ENCODE measurements at regions not wholly inside any gene's neighbourhood (a gene's known extent, or its start where the extent isn't known, plus 50 kb on each side); places are given as distances from the start of the nearest gene placed in this dataset.

DNA sequence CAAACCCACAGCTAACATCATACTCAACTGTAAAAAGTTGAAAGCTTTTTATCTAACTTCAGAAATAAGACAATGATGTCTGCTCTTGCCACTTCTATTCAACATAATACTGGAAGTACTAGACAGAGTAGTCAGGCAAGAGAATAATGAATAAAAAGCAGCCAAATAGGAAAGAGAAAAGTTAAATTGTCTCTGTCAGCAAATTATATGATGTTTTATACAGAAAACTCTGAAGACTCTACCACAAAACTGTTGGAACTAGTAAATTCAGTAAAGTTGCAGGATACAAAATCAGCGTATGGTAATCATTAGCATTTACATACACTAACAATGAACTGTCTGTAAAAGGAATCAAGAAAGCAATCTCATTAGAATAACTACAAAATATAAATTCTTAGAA lies 752.9 kb upstream of the CT83 start:
- no peak overlapping the region for H3K4me3 ChIP-seq (ENCODE audit: low read length)
- DNase-seq: no peak
- H3K4me1 ChIP-seq (ENCODE audit: control insufficient read depth, insufficient read depth, low read length): no peaks in the 10 kb centered on the region
- H3K27me3 ChIP-seq (ENCODE audit: control insufficient read depth, insufficient read depth, low read length): no peaks in the 10 kb centered on the region
- WGBS (ENCODE audit: insufficient coverage): no CpG with 5 or more reads among the region's 1 CpG
- no peak overlapping the region for H3K27ac ChIP-seq (ENCODE audit: low read length)
- no peaks in the 10 kb centered on the region for H3K9me3 ChIP-seq (replicated peaks; ENCODE audit: control insufficient read depth, low read depth, low read length)
- no peaks in the 10 kb centered on the region for H3K36me3 ChIP-seq (ENCODE audit: control insufficient read depth, insufficient read depth, low read length)

DNA sequence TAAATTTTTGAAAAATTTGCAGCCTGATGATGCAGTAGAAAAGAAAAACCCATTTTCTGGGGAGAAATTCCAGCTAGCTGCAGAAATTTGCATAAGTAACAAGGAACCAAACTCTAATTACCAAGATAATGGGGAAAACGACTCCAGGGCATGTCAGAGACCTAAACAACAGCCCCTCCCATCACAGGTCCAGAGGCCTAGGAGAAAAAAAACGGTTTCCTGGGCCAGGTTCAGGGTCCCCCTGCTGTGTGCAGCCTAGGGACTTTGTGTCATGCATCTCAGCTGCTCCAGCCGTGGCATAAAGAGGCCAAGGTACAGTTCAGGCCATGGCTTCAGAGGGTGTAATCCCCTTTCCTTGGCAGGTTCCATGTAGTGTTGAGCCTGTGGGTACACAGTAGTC lies 733.7 kb upstream of the CT83 start:
- no peaks in the 10 kb centered on the region for H3K36me3 ChIP-seq (ENCODE audit: control insufficient read depth, insufficient read depth, low read length)
- H3K4me1 ChIP-seq (ENCODE audit: control insufficient read depth, insufficient read depth, low read length): no peaks in the 10 kb centered on the region
- no peaks in the 10 kb centered on the region for H3K27me3 ChIP-seq (ENCODE audit: control insufficient read depth, insufficient read depth, low read length)
- 32% methylated on average over 3 of the region's 3 CpGs for WGBS (ENCODE audit: insufficient coverage)
- H3K4me3 ChIP-seq (ENCODE audit: low read length): no peak overlapping the region
- no peaks in the 10 kb centered on the region for H3K9me3 ChIP-seq (replicated peaks; ENCODE audit: control insufficient read depth, low read depth, low read length)
- DNase-seq: no peak
- no peak overlapping the region for H3K27ac ChIP-seq (ENCODE audit: low read length)

DNA sequence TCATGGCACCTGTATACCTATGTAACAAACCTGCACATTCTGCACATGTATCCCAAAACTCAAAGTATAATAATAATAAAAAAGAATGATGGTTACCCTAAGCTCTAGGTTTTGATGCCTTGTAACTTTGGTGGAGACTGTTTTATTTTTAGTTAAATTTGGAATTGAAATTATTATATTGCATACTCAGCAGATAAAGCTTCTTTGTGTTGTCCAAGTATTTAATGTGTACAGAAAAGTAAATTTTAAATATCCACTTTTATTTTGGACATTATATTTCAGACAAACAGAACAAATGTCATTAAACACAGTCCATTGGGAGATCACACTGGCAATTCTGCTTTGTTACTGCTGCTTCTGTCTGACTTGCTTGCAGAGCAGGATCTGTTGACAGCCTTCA lies 684.5 kb upstream of the CT83 start:
- DNase-seq: no peak
- Histone ChIP-seq H3K4me3 (ENCODE audit: low read length) (no peak overlapping the region), H3K4me1 (ENCODE audit: control insufficient read depth, insufficient read depth, low read length) (no peaks in the 10 kb centered on the region), H3K27ac (ENCODE audit: low read length) (no peak overlapping the region), H3K9me3 (replicated peaks; ENCODE audit: control insufficient read depth, low read depth, low read length) (no peaks in the 10 kb centered on the region), H3K36me3 (ENCODE audit: control insufficient read depth, insufficient read depth, low read length) (no peaks in the 10 kb centered on the region), H3K27me3 (ENCODE audit: control insufficient read depth, insufficient read depth, low read length) (no peaks in the 10 kb centered on the region)

DNA sequence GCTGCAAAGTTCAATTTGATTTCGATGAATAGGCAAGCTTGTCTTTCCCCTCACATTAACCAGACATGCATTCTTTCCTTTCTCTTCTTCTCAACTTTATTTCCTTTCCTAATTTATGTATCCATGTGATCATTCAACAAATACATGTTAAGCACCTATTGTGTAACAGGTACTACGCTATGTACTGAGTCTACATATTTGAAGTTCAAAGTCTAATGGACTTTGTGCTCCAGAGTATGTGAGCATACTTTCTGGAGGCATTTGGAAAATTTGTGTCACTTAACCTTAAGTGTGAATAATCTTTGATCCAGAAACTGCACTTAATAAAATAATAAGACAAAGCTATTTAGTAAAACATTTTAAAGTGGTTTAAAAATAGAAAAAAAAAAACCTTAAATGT lies 675.3 kb upstream of the CT83 start:
- no CpG with 5 or more reads among the region's 2 CpGs for WGBS (ENCODE audit: insufficient coverage)
- no peaks in the 10 kb centered on the region for H3K4me1 ChIP-seq (ENCODE audit: control insufficient read depth, insufficient read depth, low read length)
- no peak overlapping the region for H3K27ac ChIP-seq (ENCODE audit: low read length)
- peaks cover 2% of the 10 kb centered on the region for H3K27me3 ChIP-seq (ENCODE audit: control insufficient read depth, insufficient read depth, low read length)
- no peaks in the 10 kb centered on the region for H3K36me3 ChIP-seq (ENCODE audit: control insufficient read depth, insufficient read depth, low read length)
- no peak overlapping the region for H3K4me3 ChIP-seq (ENCODE audit: low read length)
- H3K9me3 ChIP-seq (replicated peaks; ENCODE audit: control insufficient read depth, low read depth, low read length): no peaks in the 10 kb centered on the region
- DNase-seq: no peak

DNA sequence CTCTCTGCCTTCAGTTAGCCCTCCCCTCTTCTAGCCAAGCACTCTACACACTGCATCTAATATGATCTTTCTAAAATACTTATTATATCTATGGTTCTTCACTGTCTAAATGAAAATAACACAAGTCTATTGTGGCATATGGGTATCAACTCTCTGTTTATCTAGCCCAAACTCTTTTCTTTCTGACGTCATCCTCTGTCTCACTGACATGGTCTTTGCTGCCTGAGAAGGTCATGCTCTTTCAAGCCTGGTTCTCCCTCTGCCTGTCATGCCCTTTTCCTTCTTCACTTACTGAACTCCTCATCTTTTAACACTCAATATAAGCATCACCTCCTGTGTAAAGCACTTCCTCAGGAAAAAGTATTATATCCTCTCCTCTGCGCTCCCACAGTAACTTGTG lies 672.2 kb upstream of the CT83 start:
- Histone ChIP-seq H3K4me1 (ENCODE audit: control insufficient read depth, insufficient read depth, low read length) (no peaks in the 10 kb centered on the region), H3K36me3 (ENCODE audit: control insufficient read depth, insufficient read depth, low read length) (no peaks in the 10 kb centered on the region), H3K9me3 (replicated peaks; ENCODE audit: control insufficient read depth, low read depth, low read length) (no peaks in the 10 kb centered on the region), H3K27ac (ENCODE audit: low read length) (no peak overlapping the region), H3K27me3 (ENCODE audit: control insufficient read depth, insufficient read depth, low read length) (peaks cover 2% of the 10 kb centered on the region), H3K4me3 (ENCODE audit: low read length) (no peak overlapping the region)
- no peak for DNase-seq
- 42% methylated on average over 1 of the region's 2 CpGs for WGBS (ENCODE audit: insufficient coverage)

DNA sequence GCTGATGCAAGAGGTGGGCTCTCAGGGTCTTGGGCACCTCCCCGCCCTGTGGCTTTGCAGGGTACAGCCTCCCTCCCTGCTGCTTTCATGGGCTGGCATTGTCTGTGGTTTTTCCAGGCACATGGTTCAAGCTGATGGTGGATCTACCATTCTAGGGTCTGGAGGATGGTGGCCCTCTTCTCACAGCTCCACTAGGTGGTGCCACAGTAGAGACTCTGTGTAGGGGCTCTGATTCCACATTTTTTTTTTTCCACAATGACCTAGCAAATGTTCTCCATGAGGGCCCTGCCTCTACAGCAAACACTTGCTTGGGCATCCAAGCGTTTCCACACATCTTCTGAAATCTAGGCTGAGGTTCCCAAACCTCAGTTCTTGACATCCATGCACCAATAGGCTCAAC lies 657.9 kb upstream of the CT83 start:
- Histone ChIP-seq H3K36me3 (ENCODE audit: control insufficient read depth, insufficient read depth, low read length) (no peaks in the 10 kb centered on the region), H3K9me3 (replicated peaks; ENCODE audit: control insufficient read depth, low read depth, low read length) (no peaks in the 10 kb centered on the region), H3K27me3 (ENCODE audit: control insufficient read depth, insufficient read depth, low read length) (no peaks in the 10 kb centered on the region), H3K4me1 (ENCODE audit: control insufficient read depth, insufficient read depth, low read length) (no peaks in the 10 kb centered on the region), H3K4me3 (ENCODE audit: low read length) (no peak overlapping the region), H3K27ac (ENCODE audit: low read length) (no peak overlapping the region)
- DNase-seq: no peak
- 54% methylated on average over 2 of the region's 2 CpGs for WGBS (ENCODE audit: insufficient coverage)

DNA sequence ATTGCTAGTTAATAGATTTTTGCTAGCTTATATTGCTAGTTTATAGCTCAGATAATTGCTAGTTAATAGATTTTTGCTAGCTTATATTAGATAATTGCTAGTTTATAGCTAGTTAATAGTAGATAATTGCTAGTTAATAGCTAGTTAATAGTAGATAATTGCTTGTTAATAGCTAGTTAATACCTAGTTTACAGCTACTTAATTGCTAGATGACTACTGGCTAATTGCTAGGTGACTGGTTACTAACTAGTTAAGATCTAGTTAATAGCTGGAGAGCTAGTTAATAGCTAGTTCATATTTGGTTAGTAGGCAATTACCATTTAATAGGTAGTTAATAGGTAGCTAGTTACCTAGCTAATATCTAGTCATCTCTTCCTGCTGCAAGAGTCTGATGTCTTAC lies 633.8 kb upstream of the CT83 start:
- Histone ChIP-seq H3K4me3 (ENCODE audit: low read length) (no peak overlapping the region), H3K27me3 (ENCODE audit: control insufficient read depth, insufficient read depth, low read length) (no peaks in the 10 kb centered on the region), H3K27ac (ENCODE audit: low read length) (no peak overlapping the region), H3K9me3 (replicated peaks; ENCODE audit: control insufficient read depth, low read depth, low read length) (peaks cover 11% of the 10 kb centered on the region), H3K4me1 (ENCODE audit: control insufficient read depth, insufficient read depth, low read length) (no peaks in the 10 kb centered on the region), H3K36me3 (ENCODE audit: control insufficient read depth, insufficient read depth, low read length) (no peaks in the 10 kb centered on the region)
- DNase-seq: no peak

DNA sequence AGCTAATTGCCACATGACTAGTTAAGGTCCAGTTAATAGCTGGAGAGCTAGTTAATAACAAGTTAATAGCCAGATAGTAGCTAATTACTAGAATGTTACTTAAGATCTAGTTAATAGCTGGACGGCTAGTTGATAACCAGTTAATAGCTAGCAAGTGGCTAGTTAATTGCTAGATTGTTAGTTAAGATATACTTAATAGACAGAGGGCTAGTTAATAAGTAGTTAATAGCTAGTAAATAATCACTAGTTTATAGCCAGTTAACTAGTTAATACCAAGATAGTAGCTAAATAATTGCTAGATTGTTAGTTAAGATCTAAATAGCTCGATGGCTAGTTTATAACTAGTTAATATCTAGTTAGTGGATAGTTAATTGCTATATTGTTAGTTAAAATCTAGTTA lies 632.6 kb upstream of the CT83 start:
- H3K9me3 ChIP-seq (replicated peaks; ENCODE audit: control insufficient read depth, low read depth, low read length): peaks cover 11% of the 10 kb centered on the region
- no CpG with 5 or more reads among the region's 2 CpGs for WGBS (ENCODE audit: insufficient coverage)

DNA sequence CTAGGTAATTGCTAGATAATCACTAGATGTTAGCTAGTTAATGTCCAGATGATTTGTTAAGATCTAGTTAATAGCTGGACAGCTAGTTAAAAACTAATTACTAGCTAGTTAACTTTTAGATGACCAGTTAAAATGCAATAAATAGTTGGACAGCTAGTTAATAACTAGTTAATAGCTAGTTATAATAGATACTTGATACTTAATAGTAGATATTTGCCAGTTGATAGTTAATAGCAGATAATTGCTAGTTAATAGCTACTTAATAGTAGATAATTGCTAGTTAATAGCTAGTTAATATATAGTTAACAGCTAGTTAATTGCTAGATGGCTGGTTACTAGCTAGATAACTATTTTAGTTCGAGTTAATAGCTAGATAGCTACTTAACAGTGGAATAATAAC lies 631.4 kb upstream of the CT83 start:
- Histone ChIP-seq H3K9me3 (replicated peaks; ENCODE audit: control insufficient read depth, low read depth, low read length) (peaks cover 11% of the 10 kb centered on the region), H3K36me3 (ENCODE audit: control insufficient read depth, insufficient read depth, low read length) (no peaks in the 10 kb centered on the region), H3K27me3 (ENCODE audit: control insufficient read depth, insufficient read depth, low read length) (no peaks in the 10 kb centered on the region), H3K4me1 (ENCODE audit: control insufficient read depth, insufficient read depth, low read length) (no peaks in the 10 kb centered on the region), H3K27ac (ENCODE audit: low read length) (no peak overlapping the region), H3K4me3 (ENCODE audit: low read length) (no peak overlapping the region)
- no peak for DNase-seq
- WGBS (ENCODE audit: insufficient coverage): no CpG with 5 or more reads among the region's 1 CpG

More for the DNA sequence above, 632.6 kb upstream of the CT83 start:
- no peaks in the 10 kb centered on the region for H3K27me3 ChIP-seq (ENCODE audit: control insufficient read depth, insufficient read depth, low read length)
- no peak for DNase-seq
- H3K36me3 ChIP-seq (ENCODE audit: control insufficient read depth, insufficient read depth, low read length): no peaks in the 10 kb centered on the region
- no peaks in the 10 kb centered on the region for H3K4me1 ChIP-seq (ENCODE audit: control insufficient read depth, insufficient read depth, low read length)
- no peak overlapping the region for H3K4me3 ChIP-seq (ENCODE audit: low read length)
- no peak overlapping the region for H3K27ac ChIP-seq (ENCODE audit: low read length)

DNA sequence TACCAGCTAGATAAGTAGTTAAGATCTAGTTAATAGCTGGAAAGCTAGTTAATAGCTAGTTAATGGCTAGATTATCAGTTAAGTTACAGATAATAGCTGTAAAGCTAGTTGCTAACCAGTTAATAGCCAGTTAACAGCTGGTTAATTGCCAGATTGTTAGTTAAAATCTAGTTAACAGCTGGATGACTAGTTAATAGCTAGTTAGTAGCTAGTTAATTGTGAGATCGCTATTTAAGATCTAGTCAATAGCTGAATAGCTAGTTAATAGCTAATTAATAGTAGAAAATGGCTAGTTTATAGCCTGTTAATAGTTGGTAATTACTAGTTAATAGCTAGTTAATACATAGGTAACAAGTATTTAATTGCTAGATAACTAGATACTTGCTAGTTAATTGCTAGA lies 630.5 kb upstream of the CT83 start:
- Histone ChIP-seq H3K4me3 (ENCODE audit: low read length) (no peak overlapping the region), H3K27me3 (ENCODE audit: control insufficient read depth, insufficient read depth, low read length) (no peaks in the 10 kb centered on the region), H3K36me3 (ENCODE audit: control insufficient read depth, insufficient read depth, low read length) (no peaks in the 10 kb centered on the region), H3K27ac (ENCODE audit: low read length) (no peak overlapping the region), H3K9me3 (replicated peaks; ENCODE audit: control insufficient read depth, low read depth, low read length) (peaks cover 11% of the 10 kb centered on the region), H3K4me1 (ENCODE audit: control insufficient read depth, insufficient read depth, low read length) (no peaks in the 10 kb centered on the region)
- no peak for DNase-seq
- WGBS (ENCODE audit: insufficient coverage): no CpG with 5 or more reads among the region's 1 CpG

DNA sequence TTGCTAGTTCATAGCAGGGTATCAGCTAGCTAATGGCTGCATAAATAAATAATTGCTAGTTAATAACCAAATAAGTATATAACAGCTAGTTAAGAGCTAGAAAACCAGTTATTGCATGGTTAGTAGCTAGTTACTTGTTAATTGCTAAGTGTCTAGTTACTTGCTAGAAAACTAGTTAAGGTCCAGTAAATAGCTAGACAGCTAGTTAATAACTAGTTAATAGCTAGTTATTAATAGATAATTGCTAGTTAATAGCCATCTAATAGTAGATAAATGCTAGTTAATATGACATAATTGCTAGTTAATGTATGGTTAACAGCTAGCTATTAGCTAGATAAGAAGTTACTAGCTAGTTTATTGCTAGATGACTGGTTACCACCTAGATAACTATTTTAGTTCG lies 629.9 kb upstream of the CT83 start:
- no peak for DNase-seq
- no peak overlapping the region for H3K4me3 ChIP-seq (ENCODE audit: low read length)
- H3K4me1 ChIP-seq (ENCODE audit: control insufficient read depth, insufficient read depth, low read length): no peaks in the 10 kb centered on the region
- WGBS (ENCODE audit: insufficient coverage): no CpG with 5 or more reads among the region's 1 CpG
- H3K9me3 ChIP-seq (replicated peaks; ENCODE audit: control insufficient read depth, low read depth, low read length): peaks cover 11% of the 10 kb centered on the region
- no peak overlapping the region for H3K27ac ChIP-seq (ENCODE audit: low read length)
- H3K36me3 ChIP-seq (ENCODE audit: control insufficient read depth, insufficient read depth, low read length): no peaks in the 10 kb centered on the region
- no peaks in the 10 kb centered on the region for H3K27me3 ChIP-seq (ENCODE audit: control insufficient read depth, insufficient read depth, low read length)

Data from muscle of leg (tissue), 3 donors.